HG03442 (cell line): ENCODE measurements at regions not wholly inside any gene's neighbourhood (a gene's known extent, or its start where the extent isn't known, plus 50 kb on each side); places are given as distances from the start of the nearest gene placed in this dataset.
"Not testable (repeated sequence)": the region's sequence is repeated elsewhere in the genome, so short reads cannot be mapped to it uniquely, and the experiment has no call there.

ENCODE experiments used
- ATAC-seq: cut with Tn5 transposase; IDR thresholded peaks from one replicate; pipeline ENCODE4 v1.9.1; 2021; ENCODE audit warnings: mild to moderate bottlenecking, moderate library complexity; ENCODE audit not compliant: unreplicated experiment

DNA sequence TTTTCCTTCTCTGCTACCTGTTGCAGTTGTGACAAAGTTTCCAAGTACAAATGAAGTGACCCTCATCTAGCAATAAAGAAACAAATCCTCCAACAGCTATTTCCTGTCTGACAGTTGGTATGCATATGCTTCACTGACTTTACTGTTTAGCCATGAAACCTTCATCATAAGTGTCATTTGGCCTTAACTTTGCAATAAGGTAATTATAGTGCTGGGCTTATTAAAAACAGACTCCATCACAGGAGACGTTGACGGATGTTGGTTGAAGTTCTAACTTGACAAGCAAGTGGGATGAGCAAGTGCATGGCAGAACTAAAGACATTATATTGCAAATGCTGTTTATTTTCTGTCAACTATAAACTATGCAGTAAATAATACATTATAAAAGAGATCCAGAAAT, 425.2 kb downstream of the RPS29 start:
- ATAC-seq: no peak

DNA sequence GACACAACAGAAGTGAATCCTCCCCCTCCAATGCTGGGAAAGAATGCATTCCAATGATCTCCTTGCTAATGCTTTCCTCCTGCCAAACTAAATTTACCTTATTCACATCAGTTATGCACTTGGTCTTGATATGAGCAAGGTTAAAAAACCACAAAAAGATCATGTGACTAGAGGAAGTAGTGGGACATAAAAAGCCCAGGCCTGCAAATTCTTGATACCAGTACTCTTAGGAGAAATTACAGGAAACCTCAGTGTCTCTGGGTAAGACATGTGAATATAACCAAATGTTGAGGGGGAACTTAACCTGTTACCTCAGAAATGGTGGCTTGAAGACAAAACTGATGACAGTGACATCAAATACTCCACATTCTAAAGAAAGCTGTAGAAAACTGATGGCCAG, 427.1 kb downstream of the RPS29 start:
- no peak for ATAC-seq

DNA sequence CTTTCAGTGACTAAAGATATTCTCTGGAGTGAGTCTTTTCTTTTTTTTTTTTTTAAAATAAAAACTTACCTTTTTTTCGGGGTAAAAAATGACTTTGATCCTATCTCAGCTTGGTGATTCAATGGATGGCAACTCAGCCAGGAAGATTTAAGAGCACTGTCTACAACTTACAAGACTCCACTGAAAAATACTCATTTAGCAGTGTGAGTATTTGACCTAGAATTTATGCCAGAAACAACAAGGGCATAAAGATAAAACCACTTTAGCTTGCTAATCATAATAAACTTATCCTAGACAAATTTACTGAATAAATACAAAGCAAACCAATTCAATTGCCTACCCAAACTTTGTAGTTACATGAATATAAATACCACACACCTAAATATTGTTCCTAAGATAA, 446.6 kb downstream of the RPS29 start:
- ATAC-seq: no peak

DNA sequence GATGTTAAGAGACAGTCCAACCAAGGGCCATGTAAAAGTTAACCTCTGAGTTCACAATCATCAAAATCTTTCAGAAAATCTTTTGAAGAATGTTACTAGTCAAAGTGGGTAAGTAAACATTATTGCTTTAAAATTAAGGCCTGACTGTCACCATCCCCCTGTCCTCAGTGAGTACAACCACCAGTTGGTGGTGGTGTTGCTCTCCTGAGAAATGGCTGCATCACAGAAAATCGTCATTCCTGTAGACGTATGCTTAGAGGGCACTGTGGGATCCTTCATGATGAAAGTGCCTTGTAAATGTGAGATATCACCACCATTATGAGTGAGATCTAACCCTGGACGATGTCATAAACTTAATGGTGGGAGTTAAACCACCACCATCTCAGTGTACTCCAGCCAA, 451.2 kb downstream of the RPS29 start:
- no peak for ATAC-seq

DNA sequence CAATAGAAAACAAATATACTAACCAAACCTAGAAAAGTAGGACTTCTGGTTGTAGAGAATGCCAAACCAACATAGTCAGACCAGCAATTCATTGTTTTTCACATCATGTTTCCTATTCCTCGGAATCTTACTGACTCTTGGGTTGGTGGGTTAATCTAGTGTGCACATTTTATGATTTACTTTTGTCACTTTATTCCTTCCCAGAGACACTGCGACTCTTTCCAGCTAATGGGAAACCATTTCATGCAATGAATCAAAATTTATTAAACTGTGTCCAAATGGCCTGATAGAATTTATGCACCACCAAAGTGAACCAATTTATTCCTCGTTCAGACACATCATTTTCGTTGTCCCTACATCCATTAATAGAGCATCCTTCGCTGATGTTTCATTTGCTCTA, 464.9 kb downstream of the RPS29 start:
- no peak for ATAC-seq

DNA sequence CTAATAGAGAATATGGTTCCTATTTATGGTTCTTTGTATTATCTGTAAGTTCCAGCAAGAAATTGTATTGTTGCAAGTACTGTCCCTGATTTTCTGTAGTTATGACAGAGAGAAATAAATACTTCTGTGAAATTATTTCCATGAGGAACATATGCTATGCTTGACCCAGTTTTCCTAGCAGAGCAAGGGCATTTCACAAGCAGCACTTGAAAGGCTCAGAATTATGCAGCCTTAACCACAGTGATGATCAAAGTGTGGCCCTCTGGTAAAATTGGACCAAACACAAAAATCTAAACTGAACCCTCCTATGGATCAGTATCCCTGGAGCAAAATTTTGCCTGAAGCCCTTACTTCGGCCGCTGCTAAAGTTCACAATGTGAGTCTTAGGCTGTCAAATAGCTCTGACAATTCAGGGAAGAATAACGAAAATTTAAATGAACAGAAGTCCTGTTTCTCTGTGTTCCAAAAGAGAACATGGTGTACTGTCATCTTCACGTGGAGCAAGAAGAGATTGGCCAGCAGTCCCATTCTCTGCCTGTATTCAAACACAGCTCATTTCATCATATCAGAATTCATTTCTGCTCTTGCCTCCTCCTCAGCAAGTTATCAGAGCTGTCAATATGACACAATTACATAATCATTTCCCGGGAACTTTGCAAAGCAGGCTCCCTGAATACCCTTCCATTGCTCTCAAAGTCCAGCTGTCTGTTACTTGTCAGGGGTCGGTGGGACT, 471.9 kb downstream of the RPS29 start:
- no peak for ATAC-seq

DNA sequence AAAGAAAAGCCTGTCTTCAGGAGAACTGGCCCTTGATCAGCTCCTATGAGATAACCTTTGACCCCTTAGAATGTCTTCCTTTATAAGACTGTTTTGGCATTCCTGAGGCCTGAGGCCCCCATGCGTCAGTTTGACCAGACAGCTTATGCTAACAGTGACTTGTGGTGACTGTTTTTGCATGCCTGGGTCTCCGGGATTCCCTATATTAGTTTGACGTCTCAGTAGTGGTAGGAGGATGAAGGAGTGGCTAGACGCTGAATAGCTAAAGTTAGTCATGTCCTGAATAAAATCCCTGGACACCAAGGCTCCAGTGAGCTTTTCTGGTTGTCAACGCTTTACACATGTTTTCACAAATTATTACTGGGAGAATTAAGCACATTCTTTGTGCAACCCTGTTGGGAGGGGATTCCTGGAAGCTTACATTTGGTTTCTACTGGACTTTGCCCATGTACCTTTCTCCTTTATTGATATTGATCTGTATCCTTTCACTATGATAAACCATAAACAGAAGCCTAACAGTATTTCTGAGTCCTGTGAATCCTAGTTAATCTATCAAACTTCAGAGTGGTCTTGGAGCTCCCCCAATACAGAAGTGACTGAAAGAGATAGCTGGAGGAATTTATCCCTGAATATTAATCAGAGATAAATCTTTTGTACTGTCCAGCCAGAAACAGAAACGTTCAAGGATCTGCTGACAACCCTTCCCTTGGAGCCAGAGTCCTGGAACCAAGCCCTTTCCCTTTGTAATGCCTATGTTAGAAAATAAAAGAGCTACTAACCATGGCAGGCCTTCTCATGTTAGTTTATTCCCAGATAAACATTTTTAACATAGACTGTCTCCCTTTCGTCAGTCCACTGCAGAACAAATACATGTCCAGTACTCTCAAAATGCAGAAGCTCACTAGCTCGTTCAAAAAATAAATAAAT, 479.2 kb downstream of the RPS29 start:
- no peak for ATAC-seq

DNA sequence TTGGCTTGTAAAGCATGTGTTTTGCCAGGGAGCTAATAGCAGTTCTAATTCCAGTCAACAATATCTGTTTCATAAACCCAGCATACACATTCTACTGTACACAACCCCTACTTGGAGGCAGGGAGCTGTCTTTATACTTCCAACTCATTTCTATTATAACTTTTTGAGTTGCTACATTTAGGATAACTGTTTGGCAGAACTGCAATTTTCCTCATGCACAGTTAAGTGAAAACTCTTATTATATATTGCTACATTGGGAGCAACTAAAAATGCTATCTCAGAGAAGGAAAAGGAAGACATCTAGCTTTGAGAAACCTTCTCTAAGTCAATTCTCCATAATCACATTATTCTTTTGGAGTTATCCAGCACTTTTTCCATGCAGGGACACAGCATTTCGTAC, 480.2 kb downstream of the RPS29 start:
- no peak for ATAC-seq

DNA sequence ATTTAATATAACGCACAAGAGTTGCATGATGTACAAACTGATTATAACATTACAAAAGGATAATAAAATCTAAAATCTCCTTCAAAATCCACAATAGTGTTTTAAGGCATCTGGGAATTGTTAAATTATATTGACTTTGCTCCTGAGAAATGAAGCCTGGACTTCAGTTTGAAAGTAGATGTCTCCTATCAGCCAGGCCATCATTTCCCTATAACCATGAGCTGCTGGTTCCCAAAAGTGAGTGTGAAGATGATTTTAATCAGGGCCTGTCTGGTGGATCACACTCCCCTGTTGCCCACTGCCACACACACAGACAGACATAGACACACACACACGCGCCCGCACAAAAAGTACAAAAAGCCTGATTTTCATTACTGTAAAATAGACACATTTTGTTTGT, 480.7 kb downstream of the RPS29 start:
- ATAC-seq: no peak

DNA sequence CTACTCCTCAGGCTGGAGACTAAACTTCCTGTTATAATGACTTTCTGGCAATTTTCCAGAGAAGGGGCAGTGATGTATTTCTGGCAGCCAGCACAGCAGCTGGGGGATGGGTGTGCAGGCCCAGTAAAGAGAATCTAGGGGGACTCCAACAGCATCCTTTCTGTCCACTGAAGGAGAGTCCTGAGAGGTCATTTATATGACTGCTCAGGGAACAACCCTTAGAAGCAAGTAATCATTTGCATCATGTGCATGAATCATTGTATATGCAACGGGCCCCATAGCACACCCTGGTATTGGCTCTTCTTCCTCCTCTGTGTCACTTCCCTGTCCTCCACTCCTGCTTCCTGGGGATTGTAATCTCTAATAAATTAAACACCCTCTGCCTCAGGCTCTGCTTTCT, 493.8 kb downstream of the RPS29 start:
- ATAC-seq: no peak

DNA sequence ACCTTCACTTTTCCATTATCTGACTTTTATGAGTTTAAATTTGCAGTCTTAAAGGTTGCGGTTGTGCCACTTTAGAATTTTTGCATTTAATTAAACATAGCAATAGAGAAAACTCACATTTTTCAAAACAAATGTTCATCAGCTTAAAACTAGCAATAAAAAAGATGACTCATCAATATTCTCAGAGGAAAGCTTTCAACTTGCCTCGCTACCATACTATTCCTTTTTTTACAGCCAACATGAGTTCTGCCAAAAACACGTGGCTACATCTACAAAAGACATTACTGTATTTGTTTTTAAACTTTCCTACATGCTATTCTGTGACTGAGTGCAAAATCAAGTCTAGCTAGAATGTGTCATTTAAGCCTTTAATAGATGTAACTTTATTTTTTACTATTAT, 497.1 kb downstream of the RPS29 start:
- ATAC-seq: no peak

DNA sequence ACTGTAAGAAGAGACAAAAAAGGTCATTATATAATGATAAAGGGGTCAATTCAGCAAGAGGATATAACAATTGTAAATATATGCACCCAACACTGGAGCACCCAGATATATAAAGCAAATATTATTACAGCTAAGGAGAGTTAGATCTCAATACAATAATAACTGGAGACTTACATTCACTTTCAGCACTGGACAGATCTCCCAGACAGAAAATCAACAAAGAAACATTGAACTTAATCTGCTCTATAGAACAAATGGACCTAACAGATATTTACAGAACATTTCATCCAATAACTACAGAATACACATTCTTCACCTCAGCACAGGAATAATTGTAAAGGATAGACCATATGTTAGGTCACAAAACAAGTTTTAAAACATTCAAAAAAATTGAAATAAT, 512.9 kb downstream of the RPS29 start:
- ATAC-seq: not testable (repeated sequence)

DNA sequence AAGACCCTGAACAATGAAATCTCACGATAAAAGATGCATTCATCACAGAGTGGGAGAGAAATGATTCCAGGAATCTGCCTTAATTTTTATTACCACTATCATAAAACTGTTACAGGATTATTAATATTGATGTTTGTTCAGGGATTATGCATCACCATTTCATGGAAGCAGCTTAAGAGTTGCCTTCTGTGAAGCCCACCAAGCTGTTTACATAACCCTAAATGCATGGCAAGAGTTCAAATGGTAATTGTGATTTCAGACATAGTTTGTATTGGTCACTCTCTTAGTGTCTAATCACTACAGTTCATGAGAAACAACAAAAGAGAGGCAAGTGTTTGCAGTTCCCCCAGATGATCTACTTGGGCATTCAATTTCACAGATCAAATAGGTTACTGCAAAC, 527.7 kb downstream of the RPS29 start:
- ATAC-seq: no peak

DNA sequence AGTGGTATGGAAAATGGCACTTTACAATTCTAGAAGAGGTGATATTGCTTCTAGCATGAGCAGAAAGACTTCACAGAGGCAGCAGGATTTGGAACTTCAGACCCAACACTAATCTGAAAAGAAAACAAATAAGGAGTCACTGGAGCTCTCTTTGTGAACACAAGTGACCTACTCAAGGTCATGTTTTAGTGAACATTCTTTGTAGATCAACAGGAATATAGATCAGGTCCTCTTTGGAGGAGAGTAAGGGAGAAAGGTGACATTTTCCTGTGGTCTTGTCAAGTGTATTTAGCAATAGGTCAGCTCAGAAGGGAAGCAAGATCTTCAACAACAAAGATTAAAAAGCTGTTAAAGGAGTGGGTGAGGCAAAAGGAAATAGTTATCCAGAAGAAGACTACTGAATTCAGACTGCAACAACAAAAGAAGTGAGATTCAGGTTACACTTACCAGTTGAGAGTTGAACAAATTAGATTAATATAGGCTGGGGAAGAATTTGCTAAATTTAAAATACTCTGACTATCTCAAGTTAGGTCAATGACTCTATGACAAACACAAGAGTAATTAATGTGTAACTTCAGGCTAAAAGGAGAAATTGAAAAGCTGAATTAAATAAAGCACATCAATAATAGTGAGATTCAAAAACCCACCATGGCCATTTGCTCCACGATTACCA, 528.2 kb downstream of the RPS29 start:
- ATAC-seq: no peak

DNA sequence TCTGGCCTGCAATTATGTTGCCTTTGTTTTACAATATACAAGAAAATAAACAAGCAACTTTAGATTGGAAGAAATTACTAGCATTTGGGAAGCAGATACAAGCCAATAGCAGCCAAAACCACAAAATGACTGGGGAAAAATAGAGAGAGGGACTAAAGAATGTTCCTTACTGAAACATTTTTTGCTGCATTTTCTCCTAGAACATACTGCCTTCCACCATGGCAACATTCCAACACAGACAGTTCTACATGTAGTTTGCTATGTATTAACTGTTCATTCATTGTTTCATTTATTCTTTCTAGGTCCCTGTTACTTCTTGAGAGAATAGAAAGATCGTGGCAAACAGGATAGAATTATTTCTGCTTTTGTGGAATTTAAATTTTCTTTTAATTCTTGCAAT, 530.2 kb downstream of the RPS29 start:
- ATAC-seq: no peak

DNA sequence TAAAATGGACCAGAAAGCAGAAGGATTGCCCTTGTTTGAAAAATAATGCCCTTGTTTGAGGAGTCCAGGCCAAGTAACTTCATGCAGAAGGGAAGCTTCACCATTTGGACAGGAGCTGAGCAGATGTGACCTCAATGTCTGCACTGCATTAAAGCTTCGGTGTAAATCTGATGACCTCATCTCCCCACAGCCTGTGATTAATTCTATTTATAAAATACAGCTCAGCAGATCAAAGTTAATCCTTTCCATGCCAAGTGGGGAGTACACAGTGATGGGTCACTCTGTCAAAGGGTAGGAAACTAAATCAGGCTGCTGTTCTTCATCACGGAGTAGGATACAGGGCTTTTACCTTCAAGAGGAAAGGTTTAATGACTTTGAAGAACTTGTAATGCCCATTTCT, 533.7 kb downstream of the RPS29 start:
- ATAC-seq: no peak

DNA sequence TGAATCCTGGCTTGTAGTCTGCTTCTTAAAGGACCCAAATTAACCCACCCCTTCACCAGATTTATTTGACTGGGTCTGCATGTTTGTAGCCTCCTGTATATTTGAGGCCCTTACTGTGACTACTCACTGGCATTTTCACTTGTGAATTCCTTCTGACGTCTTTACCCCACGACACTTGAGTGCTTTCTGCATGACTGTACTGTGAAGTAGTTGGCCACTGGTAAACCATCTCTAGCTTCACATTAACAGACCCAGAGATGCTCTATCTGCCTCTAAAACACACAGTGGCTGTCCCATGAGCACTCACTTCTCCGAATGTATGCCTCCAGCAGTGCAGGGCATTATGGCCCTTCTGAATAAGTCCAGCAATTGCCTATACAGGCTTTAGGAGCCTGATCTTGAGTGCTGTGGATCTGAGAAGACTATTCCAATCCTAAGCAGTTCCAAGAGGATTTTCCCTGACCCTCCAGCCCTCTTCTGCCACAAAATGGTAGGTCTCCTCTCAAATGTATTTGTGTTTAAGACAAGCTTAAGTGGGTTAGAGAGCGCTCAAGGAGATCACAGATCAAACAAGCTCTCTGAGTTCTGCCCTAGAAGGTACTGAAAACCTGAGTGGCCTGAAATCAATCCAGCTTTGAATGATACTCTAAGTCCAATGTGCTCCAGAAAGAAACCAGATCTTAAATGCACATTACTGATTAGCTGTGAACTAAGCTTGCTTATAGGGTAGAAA, 534.7 kb downstream of the RPS29 start:
- no peak for ATAC-seq

DNA sequence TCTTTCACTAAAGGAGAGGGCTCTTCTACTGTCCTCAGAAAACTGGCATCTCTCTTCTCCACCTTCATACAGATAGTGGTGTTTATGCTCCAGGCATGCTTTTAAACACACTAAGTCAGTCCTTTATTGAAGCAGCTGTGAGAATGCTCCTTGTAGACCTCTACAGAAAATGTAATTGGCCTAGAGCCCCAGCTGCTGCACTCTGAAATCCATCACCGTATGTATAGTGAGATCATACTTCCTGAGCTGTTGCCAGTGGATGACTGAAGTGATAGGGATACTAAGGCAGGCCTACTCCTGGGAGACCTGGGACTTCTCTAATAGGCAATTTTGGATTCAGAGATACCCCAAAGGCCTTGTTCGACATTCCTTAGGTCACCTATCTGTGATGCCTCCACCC, 535.4 kb downstream of the RPS29 start:
- ATAC-seq: no peak

DNA sequence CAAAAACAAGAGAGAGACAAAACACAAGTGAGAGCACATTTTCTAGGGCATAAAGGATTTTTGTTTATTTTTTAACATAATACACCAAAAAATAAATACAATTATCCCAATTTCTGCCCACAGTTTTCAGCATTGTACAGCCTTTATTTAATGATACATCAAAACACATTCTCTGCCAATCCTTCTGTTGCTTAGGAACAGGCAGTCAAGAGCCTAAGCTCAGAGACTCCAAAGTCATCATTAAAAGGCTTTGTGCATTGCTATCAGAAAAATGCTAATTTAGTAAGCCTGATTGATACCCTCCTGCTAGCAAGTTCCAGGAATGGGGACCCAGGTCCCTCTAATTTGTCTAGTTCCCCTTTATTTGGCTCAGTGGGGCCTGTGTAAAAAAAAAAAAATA, 536.5 kb downstream of the RPS29 start:
- ATAC-seq: no peak

DNA sequence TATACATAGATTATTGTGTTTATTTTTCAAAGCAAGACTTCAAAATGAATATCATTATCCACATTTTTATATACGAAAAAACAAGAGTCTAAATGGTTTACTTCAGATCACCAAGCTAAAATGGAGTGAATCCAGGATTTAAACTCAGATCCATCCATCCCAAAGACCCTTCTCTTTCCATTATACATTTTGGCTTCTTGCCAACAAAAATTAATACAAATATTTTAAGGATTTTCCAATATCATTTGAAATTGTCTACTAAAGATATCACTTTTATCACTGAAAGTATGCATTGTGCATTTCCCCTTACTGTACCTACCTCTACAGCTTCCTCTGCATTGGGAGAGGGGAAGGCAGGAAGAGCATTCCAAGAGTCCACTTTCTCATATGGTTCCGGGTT, 541.2 kb downstream of the RPS29 start:
- ATAC-seq: no peak

DNA sequence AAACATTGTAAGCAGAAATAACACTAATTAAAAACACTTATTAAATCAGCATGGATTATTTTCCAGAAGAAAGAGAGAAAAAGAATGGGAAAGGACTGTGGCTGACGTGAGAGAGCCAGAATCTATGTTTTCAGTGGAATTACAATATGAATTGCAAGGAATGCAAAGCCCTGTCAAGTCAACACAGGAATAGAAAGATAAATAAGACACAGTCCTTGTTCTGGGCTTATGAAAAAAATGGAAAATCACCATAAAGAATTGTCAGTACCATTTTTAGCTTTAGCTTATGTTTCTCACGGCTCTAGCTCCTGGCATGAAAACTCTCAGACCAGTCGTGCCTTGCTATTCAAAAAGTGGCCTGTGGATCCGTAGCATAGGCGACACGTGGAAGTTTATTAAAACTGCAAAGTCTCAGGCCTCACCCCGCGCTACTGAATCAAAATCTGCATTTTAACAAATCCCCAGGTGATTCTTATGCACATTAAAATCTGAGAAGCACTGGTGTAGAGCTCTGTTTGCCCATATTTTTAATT, 549.1 kb downstream of the RPS29 start:
- ATAC-seq: no peak
